Hindlimb muscle (tissue), 1 donor: ENCODE measurements at regions not wholly inside any gene's neighbourhood (a gene's known extent, or its start where the extent isn't known, plus 50 kb on each side); places are given as distances from the start of the nearest gene placed in this dataset.

Experiments
- DNase-seq: peaks from one replicate; pipeline ENCODE4 v3.0.0-alpha.2; 2013

DNA sequence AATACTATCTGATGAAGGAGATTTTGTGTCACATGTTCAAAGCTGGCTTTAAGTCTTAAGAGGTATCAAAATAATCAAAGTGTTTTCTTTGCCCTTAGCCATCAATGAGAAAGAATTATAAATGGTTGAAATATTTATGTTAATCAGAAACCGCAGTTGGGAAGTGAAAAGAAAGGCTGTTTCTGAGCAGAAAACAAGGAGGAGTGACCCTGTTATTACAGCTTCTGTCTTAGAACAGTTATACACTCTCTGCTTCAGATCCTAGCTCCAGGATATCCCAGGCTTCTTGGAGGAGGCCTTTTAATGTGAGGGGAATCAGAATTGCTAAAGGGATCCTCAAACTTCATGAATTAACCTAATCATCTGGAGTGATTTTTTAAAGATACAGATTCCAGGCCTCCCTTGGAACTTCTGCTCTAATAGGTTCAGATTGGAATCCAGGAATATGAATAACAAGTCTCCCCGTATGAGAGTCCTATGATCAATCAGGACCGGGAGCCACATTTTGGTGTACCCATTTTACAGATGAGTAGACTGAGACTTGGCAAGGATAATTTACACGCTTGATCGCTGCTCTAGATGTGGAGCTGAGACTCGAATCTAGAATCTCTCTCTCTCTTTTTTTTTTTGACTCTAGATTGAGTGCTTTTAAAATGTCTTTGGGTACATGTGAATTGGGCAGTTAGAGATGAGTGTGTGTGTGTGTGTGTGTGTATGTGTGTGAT lies 50.8 kb upstream of the JAG1 start:
- DNase-seq: no peak

DNA sequence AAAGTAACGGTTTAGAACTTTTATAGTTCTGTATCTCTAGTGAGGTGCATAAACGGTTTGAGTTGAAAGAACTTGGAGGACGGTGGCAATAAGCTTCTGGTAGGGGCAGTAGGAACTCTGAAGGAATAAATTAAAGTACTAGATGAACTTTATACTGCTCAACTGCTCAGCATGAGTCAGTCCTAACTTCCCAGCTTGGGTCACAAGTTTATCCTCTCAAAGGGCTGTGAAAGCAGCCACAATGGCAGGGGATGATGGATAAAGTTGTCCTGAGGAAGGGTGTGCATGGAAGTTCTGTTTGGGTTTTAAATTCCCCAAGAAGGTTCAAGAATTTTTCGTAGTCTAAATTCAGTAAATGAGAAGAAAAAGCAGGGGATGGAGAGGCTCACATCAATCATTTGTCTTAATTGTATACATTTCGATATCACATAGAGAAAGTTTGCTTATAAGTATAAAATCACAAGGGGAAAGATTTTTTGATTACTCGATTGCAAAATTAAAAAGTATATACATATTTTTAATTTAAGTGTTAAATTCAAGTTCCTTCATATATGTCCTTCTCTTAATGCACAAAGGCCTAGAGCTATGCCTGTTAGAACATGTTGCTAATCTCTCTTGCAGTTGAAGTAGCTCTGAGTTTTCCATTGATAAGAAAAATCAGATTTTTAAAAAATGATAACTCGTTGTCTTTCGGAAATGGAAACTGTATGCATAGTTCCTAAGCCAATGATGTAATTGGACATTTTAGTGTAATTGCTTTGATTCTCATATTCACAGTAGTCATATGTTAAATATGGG lies 55.3 kb upstream of the JAG1 start:
- DNase-seq: no peak

DNA sequence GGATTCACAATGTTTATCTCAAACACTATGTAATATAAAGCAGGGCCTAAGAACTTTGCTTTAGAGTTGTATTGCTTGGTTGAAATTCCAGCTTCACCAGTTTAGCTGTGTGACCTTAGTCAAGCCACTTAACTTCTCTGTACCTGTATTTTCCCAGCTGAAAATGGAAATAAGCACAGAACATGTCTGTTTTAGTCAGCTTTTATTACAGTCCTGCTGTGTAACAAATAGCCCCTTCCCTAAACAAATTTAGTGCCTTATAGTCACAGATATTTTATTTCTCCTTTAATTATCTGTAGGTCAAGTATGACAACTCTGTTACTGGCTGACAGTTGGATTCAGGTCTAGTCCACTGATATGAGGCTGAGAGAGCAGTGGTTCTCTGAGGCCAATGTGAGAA lies 56.0 kb upstream of the JAG1 start:
- no peak for DNase-seq

DNA sequence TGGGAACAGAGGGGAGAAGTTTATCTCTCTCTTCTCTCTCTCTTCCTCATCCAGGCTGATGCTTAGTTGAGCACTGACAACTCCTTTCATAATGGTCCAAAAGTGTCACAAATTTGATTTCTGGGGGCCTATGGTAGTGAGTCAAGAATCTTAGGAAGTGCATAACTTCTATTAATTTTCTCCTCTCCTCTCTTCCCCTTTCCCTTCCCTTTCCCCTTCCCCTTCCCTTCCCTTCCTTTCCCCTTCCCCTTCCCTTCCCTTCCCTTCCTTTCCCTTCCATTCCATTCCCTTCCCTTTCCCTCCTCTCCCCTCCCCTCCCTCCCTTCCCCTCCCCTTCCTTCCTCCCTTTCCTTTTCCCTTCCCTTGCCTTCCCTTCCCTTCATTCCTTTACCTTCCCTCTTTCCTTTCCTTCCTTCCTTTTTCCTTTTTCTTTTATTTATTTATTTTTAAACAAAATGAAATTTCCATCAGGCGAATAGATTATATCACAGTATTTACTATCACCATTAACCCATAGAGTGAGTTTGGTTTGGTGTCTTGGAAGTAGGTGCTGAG lies 56.9 kb upstream of the JAG1 start:
- no peak for DNase-seq

DNA sequence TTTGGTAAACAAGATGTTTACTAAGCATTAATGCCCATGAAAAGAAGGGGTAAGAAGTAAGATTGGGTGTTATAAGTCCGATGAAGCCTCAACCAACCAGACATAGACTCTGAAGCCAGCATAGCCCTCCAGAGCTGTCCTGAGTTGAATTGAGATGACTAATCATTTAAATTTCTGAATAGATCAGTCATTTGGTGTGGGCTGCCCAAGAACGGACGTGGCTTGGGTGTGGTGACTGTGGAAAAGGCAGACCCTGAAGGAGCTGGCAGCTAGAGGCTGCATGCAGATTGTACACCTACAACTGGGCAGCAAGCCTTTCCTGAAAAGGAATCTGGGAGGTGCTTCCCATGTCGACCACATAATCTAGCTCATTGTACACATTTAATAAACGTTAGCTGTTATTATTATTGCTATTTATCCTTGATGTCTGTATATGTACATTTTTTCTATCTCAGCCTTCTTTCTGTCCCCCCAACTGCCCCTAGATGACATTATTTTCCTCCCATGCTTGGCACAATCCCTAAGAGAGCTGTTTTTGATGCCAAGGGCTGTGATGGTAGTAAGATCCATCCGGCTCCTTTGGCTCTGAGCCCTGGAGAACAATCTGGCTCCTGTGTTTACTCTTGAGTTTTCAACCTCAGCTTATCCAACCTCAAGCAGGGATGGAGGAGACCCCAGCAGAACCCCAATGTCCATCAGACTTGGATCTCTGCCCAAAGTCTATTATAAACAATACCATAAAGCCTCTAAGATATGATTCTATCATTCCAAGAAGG lies 57.6 kb upstream of the JAG1 start:
- no peak for DNase-seq

DNA sequence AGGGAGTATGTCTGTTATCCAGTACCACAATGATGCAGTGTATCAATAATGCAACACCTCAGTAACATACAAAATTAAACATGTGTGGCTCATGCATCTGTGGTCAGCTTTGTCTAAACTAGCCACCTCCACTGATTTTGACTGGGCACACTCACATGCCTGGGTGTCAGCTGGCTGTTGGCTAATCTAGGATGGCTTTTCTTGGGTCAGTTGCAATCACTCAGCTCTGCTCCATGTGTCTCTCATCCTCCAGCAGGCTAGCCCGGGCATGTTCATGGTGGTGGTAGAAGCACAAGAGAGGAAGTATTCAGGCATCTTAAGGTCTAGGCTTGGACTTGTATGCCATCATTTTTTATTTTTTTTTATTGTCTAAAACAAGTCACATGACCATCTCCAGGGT lies 59.3 kb upstream of the JAG1 start:
- DNase-seq: no peak

DNA sequence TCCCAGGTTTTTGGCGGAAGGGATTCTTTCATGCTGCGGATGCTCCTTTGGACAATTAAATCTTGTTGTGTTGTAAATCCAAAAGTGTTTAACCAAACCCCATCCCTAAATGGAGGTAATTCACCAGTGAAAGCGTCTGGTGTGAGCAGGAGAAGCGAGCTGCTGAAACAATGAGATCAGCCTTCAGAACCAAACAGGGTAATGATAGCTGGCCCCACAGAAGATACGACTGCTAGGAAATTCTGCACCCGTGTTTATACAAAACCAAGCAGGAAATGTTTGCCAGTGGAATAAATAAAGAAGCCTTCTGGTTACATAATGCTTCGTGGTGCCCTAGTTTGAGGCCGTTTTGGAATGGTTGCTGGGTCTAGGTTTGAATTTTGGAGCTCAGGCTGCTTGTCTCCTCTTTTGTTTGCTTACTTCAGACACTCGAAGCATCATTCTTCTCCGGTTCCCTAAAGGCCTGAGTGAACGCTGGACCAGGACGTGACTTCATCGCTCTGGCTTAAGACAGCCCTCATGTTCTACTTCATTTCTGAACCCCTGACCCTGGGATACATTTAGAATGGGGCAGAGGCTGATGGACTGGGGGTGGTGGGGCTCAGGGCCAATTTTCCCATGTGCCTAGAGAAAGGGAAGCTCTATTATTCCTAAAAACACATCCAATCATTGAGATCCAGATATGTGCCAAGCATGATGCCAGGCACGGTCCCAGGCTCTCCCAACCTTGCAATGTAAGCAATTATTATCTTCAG lies 61.6 kb upstream of the JAG1 start:
- no peak for DNase-seq

DNA sequence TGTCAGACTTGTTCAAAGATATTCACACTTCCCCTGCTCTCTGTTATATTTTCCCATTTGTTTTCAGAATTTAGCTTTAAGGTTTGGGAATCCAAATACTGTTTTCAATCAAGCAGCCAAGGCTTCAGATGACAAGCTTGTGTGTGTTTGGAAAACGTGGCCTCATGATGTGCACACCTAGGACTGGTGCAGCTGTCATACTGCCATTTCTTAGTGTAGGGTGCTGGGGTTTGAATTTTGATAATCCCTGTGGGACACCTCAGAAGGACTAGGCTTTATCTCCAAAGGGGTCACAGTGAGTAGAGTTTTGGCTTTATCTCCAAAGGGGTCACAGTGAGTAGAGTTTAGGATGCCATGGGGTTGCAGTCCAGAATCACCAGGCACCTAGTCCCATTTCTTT lies 65.3 kb upstream of the JAG1 start:
- DNase-seq: no peak

DNA sequence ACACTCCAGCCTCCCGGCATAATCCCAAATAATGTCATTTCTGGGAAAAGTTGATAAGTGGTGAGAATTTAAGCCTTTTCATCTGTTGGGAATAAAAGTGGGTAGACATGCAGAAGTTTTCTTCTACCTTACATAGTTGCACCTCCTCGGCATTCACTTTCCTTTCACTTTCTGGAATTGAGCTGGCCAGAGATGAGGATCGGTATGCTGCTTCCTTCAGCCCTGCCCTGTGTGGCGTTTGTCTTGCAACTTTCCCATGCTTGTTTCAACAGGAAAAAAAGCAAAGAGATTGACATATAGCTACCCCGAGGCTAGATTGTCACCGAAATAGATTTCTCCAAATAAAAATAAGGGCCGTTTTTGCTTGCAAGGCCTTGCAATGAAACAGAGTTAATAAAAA lies 65.8 kb upstream of the JAG1 start:
- DNase-seq: no peak

DNA sequence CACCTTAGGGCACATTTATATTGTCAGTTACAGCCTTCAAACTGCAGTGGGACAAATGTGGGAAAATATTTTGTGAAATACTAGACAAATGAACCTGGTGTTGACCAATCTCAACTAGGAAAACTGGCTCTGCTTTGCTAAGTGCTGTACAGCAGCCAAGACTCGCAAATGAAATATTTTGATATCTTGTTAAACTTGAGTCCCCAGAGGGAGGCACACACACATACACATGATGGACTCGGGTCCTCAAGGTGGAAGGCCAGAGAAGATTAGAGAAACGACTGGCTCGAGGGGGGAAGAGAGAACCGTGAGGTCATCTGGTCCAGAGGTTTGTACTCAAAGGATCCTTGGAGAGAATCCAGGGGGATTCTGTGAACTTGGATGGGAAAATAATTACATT lies 67.3 kb upstream of the JAG1 start:
- no peak for DNase-seq

DNA sequence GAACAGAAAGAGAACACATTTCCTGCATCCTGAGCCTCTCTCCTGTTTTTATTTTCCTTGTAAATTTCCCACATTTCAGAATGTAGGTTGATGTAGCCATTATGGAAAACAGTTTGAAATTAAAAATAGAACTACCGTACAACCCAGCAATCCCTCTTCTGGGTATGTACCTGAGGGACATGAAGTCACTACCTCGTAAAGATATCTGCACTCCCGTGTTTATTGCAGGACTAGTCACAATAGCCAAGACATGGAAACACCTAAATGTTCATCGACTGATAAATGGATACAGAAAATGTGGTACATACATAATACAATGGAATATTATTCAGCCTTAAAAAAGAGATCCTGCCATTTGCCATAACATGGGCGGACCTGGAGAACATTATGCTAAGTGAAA lies 72.0 kb upstream of the JAG1 start:
- no peak for DNase-seq

DNA sequence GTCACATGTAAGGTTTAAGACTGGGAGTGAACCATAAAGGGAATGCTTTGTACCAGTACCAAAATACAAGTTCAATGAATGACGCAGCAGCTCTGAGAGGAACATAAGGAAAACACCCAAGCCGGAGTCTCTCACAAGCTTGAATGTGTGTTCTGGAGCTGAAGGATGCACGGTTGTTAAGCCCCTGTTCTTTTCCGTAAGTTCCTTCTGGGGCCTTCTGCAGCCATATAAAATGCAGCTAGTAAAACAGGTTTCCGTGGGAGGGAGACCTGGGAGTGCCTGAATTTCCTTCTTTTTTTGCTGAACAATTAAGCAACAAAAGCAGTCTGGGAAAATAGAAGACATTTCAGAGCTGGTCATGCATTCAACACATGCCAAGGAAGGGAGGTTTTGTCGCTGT lies 73.2 kb upstream of the JAG1 start:
- no peak for DNase-seq

DNA sequence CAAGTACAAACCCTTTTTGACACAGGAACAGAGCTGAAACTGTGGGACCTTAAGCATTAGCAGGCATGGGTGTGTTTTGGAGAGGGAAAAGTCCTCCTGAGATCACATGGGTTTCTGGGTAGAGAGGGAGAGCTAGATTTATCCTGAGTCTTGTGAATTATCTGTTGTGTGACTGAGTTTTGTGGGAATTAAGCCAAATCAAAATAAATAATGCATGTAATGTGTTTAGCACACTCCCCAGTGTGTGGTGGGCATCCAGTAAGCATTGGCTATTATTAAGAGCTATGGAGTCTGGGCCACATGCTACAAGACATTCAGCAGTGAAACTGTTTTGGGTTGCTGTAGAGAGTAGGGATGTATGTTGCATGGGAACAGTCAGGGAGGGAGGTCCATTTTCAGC lies 75.3 kb upstream of the JAG1 start:
- DNase-seq: no peak

DNA sequence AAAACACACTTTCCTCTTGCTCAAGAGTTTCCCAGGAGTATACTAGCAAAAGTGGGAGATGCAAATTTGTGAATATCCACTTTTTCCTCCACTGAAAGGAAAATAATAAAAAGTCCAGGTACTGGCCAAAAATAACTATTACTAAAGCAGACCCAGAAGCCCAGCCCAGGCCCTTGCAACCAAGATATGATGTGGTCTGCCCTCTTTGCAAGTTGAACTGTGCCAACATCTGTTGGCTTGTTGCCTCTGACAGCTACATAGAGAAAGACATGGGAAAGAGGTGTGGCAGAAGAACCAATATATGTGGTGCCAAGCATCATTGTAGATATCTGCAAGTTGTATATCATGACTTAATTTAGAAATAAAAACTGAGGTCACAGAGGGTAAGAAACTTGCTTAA lies 78.4 kb upstream of the JAG1 start:
- DNase-seq: no peak

DNA sequence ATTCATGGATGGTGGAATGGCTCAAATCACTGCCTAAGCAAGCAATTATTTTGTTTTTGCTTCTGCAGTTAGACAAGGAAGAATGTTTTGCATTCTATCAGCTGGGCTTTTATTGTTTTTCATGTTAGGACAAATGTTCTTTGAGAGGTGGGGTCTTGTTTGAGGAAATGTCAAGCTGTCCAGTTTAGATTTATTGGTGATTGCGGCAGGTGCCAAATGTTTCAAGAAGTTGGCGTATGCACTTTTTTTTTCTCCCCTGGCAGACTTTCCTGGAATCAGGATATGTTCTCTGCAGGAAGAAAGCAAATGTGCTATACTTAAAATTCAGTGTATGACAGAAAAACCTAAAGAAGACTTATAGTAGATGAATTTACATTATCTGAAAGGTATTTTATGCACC lies 81.0 kb upstream of the JAG1 start:
- DNase-seq: no peak

DNA sequence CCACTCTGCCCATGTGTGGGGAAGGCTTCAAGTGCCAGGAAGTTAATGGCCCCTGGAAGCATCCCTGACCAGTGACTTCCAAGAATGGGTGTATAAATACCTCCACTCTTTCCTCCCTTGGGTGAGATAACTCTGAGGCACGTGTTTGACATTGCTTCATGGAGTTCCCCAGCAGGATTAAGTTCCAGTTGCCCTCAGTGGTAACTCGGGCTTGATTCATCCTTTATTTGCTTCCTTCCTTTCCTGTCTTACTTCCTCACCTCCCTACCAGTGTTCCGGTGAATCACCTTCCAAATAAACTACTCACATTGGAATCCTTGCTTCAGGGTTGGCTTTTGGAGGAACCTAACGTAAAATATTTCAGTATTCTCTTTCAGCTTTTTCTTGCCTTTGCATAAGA lies 84.6 kb upstream of the JAG1 start:
- no peak for DNase-seq

DNA sequence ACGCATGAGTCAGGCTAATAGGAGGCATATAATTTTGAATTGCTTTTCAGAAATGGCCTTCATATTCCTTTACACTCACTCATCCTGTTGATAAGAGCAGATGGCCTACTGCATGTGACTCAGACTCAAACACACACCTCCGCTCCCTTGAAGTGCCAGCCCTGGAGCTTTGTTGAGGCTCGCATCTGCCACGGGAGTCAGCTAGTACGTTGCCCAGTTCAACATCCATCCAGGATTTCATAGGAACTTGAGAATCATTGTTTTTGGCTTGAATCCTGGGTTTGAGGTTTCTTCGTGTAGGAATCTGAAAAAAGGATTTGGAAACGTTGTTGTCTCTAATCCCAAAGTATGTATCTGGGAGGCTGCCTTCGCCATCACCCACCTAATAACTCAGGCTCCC lies 87.4 kb upstream of the JAG1 start:
- no peak for DNase-seq

DNA sequence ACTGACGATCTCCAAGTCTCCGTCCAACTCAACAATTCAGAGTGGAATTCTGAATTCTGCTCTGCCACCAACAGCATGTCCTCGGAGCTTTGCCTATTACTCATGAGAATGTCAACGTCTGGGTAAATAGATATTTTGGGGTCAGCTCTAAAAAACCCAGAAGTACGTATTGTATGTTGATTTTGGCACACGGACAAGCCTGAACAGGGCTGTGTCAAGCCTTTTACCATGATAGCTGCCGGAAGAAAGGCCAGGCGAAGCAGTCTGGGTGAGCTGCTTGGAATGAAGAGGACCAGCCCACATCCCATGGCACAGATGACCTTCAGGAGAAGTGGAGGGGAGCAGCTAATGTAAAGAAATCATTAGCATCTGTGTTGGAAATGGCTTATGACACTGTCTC lies 88.0 kb upstream of the JAG1 start:
- no peak for DNase-seq

DNA sequence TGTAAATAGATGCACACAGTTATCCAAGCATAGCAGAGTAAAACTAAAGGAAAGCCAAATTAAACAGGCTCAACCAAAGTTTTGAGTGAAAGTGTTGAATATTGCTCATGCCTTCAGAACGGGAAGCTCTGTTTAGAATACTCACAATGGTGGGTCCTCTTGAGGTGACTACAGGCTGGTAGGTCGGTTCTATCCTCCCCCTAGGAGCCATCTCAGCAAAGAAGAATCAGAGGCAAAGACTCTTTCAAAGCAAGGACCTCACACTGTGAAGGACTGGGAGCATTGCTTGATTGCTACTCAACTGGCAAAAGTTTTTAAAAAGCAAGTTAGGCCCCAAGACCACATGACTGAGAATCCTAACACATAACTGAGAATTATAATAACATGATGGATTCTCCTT lies 88.4 kb upstream of the JAG1 start:
- DNase-seq: no peak

DNA sequence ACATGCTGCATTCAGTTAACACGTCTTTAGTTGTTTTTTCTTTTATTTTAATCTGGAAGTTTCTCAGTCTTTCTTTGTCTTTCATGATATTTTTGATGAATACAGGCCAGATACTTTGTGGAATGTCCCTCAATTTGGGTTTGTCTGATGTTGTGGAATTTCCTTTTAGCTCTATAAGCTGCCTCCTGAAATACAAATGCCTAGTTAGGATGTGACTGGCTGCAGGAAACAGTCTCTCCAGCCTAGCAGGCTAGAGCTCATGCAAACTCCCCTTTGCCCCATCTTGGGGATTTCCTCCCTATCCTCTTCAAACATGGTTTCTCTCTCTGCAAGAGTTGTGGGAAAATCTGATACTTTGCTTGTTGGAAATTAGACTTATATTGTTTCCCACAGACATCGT lies 89.3 kb upstream of the JAG1 start:
- DNase-seq: no peak

DNA sequence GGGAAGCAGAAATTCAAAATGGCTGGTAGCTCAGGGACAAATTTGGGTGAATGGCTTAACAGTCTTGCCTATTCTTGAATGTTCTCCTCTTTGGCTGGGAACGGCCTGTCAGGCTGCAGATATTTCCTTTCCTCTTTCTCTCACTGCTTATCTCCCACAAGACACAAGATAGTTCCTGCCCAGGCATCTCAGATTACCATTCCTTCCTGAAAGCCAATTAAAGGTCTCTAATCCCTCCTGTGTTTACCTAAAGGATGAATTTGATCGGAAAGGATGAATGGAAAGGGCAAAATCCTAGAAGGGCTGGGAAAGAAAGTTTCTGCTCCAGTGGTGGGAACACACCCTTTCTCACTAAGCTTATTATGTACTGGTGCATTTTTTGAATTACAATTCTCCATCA lies 95.9 kb upstream of the JAG1 start:
- no peak for DNase-seq

DNA sequence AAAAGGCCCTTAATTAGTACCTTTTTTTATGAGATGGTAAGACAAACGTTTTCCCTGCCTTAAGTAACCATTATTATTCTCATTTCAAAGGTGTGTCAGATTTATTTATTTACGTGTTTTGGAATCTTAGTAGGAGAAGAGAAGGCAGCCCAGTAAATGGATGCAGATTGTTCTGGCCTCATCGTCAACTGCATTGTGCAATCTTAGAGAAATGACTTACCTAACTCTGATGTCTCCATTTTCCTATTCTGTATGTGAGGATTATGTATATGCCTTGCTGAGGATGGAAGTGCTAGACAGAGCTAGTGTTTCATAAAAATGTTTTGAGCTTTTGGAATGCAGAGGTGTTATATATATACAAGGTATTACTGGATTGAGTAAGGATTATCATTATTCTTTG lies 97.0 kb upstream of the JAG1 start:
- DNase-seq: no peak
